ENCODE measurements at regions not wholly inside any gene's neighbourhood (a gene's known extent, or its start where the extent isn't known, plus 50 kb on each side); places are given as distances from the start of the nearest gene placed in this dataset.
"Not testable (repeated sequence)": the region's sequence is repeated elsewhere in the genome, so short reads cannot be mapped to it uniquely, and the experiment has no call there.

GRCh38 chr22:36088292-36088691 is 59.7 kb upstream of the RBFOX2 start:
- no peak for DNase-seq

GRCh38 chr22:36087784-36088183 is 59.2 kb upstream of the RBFOX2 start:
- DNase-seq: no peak

- no peak for DNase-seq
These were observed 58.1 kb upstream of the RBFOX2 start for GRCh38 chr22:36086629-36087254.

DNA sequence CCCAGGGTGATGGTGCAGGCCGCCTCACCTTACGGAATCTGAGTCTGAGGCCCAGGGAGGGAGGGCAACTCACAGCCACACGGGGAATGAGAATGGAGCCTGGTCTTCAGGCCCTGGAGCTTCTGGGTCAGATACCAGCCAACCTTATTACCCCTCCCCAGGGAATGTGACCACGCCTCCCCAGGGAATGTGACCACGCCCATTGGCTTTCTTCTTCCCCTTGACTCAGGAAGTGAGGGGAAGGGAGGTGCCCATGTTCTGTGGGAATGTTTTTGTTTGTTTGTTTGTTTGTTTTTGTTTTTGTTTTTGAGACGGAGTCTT is 57.5 kb upstream of the RBFOX2 start:
- DNase-seq: no peak

DNA sequence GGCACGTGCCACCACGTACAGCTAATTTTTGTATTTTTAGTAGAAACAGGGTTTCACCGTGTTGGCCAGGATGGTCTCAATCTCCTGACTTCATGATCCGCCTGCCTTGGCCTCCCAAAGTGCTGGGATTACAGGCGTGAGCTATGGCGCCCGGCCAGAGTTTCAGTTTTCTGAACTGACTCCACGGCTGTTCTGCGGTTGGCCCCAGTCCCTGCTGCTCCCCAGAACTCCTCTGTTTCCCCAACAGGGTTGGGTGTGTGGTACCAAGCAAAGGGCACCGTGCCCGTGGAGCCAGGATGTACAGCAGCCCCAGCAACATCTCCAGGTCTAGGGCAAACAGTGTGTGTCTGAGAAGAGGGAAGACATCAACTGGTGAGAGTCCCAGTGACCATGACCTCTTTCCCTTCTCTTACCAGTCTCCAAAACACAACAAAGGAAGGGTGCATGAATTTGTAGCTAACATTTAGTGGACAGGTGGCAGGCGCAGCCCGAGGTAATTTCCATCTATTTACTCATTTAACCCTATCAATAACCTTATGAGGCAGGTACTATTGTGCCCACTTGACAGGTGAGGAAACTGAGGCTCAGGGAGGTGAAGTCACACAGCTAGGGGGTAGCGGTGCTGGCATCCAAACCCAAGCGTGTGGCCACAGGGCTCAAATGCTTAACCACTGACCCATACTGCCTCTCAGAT is 57.0 kb upstream of the RBFOX2 start:
- no peak for DNase-seq

GRCh38 chr22:36084717-36085116 is 56.1 kb upstream of the RBFOX2 start:
- DNase-seq: no peak

DNA sequence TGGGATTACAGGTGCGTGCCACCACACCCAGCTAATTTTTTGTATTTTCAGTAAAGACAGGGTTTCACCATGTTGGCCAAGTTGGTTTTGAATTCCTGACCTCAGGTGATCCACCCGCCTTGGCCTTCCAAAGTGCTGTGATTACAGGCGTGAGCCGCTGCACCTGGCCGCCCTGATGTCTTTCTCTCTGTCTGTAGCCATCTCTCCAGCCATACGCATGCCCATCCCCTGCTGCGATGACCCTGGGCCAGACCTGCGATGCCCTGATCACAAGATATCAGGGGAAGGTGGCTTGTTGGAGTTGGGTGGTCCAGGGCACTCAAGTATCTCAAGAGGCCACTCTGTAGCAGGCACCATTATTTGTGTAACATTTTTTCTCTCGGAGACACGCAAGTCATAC is 54.4 kb upstream of the RBFOX2 start:
- DNase-seq: no peak

DNA sequence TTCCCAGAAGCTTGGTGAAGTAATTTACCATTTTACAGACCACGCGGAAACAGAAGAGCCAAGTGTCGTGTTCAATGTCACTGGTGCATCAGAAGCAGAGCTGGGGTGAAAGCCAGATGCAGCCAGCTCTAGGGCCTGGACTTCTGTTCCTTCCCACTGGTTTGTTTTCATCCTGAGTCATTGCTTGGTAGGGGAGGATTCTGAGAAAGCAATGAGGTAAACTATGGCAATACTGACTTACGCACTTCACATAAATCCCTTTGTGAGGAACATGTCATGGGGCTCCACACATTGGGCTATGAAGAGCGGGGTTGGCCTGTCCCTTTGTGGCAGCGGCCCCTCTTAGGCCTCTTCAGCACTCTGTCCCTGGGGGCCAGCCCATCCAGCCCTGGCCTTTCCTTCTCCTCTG is 52.4 kb upstream of the RBFOX2 start:
- no peak for DNase-seq

GRCh38 chr22:36080281-36080680 is 51.7 kb upstream of the RBFOX2 start:
- DNase-seq: not testable (repeated sequence)

GRCh38 chr22:36079041-36079440 is 50.4 kb upstream of the RBFOX2 start:
- peak in 1 of 5 experiments; percentile 9 for DNase-seq

Measured in T-helper 2 cell (primary cell).